Fibroblast of skin of scalp (primary cell): ENCODE measurements at regions not wholly inside any gene's neighbourhood (a gene's known extent, or its start where the extent isn't known, plus 50 kb on each side); places are given as distances from the start of the nearest gene placed in this dataset.
"Not testable (repeated sequence)": the region's sequence is repeated elsewhere in the genome, so short reads cannot be mapped to it uniquely, and the experiment has no call there.

Experiments
- DNase-seq: peaks from one replicate; pipeline ENCODE4 v3.0.0-alpha.2; 2013

DNA sequence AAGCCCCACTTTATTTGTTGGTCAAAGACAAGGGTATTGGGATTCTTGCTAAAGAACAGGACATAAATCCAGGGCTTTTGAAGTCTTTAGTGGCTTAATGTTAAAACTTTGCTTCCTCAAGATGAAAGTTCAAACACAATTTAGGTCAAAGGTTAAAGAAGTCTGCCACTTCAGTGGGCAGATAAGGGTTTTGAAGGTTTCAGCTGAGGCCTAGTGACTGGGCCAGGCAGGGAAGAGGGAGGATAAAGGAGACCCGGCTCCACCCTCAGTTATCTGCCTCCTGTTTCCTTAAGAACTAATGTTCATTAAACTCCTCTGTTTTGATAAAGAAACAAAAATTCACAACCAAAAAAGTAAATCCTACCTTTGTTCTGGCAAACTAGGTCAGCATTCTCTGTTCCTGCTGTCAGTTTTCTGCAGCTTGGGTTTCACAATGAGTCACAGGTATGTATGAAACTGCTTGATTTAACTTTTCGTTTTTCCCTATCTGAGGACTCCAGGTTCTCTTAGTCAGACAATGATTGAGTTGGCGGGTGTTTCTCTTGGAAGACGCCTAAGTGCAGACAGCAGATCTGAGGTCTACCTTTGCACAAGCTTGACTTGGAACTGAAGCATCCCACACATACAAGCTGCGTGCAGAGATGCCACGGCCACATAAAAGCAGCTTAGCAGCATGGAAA, 208.3 kb downstream of the EXOC5 start:
- no peak for DNase-seq

DNA sequence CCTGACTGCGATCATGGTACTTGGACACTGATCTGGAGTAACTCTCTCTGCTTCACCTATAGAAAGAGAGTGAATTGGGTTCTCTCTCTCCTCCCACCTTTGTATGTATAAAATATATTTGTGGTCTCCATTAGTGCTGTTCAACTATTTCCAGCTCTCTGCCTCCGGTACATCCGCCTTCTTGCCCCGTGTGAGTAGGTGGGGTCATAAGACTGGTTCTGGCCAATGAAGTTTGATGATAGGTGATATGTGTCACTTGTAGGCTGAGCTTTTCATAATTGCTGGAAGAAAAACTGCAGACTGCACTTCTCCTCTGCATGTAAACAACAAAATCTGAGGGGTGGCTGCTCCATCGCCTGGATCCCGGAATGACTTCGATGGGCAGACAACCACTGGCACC, 210.4 kb downstream of the EXOC5 start:
- DNase-seq: no peak

DNA sequence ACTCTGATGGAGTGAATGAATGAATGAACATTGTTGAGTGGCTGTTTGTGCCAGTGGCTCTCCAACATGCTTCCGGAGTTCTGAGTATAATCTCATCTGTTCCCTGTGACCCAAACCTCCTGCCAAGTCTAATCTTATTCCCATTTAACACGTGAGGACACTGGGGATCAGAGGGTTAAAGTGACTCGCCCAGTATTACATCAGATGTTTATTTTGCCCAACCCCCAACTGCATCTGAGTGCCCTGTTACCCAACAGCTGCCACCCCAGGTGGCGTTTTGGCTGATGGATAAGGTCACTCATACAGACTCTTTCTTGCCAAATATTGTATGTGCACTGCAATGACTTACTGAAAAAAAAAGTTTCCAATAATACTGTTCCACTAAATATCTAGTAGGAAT, 210.9 kb downstream of the EXOC5 start:
- DNase-seq: no peak

DNA sequence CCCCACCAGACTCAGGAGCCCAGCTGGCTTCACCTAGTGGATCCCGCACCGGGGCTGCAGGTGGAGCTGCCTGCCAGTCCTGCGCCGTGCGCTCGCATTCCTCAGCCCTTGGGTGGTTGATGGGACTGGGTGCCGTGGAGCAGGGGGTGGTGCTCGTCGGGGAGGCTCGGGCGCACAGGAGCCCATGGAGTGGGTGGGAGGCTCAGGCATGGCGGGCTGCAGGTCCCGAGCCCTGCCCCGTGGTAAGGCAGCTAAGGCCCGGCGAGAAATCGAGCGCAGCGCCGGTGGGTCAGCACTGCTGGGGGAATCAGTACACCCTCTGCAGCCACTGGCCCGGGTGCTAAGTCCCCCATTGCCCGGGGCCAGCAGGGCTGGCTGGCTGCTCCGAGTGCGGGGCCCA, 212.2 kb downstream of the EXOC5 start:
- DNase-seq: not testable (repeated sequence)

DNA sequence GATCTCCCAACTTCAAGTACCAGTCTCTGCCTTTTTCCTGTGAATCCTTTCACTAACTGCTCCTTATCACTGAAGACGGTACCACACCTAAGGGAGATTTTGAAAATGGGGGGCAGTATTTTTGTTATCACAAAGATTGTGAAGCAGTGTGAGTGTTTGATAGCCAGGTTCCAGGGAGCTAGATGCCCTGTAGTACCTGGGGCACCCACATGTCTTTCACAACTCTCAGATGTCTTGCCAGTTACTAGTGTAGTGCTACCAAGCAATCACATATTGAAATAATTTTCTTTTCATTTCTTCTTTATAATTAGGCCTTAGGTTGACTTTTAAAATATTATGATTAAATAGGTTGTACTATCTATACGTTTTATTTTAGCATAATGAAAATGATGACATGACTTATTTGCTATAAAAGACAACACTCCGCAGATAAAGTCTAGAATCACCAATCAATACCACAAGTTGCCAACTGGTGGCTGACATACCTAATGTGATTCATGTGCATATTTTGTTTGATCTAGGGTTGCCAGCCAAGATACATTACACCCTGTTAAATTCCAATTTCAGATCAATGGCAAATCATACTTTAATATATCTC, 215.9 kb downstream of the EXOC5 start:
- DNase-seq: no peak

DNA sequence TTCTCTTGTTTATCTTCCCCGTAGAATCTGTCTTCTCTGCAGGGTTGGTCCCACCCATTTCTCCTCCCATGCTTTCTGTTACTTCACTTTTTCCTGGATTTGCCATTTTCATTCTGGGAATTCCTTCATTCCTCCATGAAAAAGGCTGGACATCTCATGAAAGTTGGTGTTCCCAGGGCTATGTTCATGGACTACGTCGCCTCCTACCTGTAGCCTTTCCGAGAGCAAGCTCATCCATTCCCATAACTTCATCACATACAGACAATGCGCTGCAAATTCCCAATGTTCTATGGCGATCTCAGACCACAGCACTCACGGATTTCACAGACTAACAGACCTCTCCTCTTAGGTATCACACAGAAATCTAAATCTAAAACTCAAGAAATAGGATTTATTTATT, 217.1 kb downstream of the EXOC5 start:
- no peak for DNase-seq

DNA sequence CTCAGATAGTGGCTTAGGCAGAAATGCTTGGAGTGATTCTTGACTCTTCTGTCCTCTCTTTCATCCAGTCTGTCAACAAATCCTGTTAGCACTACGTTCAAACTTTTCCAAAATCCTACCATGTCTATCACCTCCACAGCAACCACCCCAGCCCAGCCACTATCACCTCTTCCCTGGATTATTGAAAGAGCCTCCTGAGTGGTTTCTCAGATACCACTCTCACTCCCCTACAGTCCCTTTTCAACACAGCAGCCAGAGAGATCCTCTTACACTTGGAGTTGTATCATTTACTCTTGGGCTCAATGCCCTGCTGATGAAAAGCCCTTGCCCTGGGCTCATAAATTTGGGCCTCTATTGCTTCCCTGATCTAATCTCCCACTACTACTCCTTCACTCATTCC, 218.9 kb downstream of the EXOC5 start:
- no peak for DNase-seq

DNA sequence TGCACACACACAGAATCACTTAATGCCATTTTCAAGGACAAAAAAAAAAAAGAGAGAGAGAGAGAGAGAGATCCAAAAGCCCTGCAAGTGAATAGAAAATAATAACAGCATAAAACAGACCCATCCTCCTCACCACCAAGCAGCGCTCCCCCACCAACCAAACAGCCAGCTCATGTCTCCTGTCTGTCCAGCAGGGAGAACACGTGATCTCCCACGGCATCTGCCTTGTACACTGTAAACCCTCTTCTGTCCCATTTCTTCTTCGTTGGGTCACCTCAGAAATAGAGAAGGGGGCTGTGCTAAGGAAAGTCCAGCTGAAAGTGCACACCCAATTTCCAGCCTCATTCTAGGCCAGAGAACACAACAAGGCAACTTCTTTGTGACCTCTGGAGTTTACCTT, 222.5 kb downstream of the EXOC5 start:
- DNase-seq: no peak

DNA sequence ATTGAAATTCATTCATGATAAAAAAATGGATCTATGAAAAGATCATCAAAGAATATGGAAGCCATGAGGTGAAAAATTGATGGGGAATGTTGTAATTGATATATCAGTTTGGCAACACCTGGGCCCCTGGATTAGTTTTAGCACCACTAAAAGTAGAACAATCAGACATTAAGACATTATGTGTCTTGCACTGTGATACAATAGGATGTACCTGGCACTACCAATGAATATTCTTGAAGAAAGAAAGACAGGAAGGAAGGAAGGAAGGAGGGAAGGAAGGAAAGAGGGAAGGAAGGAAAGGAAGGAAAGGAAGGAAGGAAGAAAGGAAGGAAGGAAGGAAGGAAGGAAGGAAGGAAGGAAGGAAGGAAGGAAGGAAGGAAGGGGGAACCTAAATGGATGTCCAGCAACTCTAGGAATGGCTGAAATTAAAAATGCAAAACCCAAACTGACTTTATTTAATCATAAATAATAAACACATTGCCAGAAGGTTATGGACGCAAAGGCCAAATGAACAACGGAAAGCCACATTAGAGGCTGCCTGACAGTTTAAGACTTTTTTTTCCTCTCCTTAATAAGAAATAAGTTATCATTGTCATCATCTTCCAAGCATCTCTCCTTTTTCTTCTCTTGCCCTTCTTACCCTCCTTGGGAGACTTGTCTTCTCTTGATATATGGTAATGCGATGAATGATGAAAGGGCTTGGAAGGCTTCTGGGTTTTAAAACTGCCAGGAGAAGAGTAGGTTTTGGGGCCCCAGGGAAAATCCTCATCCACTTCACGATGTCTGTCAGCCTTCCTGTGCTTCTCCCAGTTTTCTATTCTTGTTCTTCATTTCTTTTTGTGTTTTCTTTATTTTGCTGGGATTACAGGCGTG, 224.4 kb downstream of the EXOC5 start:
- not testable (repeated sequence) for DNase-seq

DNA sequence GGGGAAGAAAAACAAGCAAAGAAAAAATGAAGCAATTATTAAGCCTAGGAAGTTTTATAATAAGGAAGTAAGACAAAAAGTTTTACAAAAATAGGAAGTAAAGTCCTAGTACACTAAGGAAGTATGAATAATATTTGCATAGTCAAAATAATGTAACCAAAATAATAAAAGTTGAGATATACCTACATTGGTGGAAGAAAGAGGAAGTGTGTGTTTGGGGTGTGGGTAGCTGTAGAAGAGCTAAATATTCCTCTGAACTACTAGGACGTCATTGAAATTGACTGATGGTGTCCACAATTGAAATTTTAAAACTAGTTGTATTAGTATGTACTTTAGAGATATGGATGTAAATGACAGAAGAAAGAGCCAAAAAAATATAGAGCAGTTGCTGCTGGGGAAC, 228.4 kb upstream of the OTX2 start:
- DNase-seq: no peak

DNA sequence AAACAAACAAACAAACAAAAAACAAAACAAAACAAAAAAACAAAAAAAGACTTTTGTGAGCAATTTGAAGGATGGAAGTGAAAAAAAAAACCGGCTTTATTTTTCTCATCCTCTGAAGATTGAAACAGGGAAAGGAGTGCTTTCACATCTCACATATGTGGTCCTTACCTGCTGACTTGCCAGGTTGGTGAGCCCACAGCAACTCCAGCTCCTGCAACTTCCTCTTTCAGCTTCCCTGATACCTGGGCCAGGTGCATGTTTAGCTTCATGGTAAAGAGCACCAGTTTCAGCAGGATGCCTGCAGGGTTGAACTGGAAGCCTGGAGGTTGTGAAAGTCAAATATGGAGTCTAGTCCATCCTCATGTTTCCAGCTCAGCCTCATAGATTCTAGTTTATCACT, 221.2 kb upstream of the OTX2 start:
- no peak for DNase-seq

DNA sequence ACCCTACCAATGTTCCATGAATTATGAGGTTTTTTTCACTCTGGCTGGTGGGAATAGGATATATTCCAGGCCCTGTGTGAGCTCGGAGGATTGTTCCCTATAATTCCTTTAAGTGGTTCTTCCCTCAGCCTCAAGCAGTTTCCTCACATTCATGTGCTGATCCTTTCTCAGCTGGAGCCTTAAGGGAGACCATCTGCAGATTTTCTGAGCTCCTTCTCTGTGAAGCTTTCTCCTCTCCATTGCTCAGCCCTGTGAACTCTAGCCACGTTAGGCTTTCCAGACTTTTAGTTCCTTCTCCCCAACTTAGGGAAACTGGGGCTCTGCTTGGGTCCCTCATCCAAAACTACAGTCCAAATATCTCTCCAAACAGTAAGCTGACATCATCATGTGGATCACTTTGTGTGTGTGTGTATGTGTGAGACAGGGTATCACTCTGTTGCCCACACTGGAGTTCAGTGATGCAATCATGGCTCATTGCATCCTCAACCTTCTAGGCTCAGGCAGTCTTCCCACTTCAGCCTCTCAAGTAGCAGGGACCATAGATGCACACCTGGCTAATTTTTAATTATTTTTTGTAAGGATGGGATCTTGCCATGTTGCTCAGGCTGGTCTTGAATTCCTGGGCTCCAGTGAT, 219.5 kb upstream of the OTX2 start:
- DNase-seq: no peak

DNA sequence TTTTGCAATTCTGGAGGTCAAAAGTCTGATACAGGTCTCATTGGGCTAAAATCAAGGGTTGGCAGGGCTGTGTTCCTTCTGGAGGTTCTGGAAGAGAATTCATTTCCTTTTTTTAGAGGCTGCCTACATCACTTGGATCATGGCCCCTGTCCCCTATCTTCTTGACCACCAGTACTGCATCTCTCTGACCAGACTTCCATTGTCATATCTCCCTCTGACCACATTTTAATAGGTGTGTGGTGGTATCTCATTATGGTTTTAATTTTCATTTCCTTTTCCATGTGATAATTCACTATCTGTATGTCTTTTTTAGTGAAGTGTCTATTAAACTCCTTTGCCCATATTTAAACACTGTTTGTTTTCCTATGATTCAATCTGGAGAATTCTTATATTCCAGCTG, 215.2 kb upstream of the OTX2 start:
- DNase-seq: no peak

DNA sequence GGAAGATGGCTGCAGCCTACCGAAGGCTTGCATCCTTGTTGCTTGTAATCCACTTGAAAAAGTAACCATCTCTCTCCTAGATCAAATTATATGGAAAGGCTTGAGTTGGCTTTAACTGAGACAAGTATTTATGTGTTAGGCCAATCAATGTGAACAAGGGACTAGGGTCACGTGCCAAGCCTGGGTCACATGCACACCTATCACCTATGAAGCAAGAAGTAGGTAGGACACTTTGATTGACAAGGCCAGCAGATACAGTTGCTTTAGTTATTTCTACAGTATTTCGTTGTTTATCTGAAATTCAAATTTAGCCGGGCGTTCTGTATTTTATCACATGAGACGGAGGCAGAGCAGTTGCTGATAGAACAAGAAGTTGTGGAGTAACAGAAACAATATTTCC, 212.3 kb upstream of the OTX2 start:
- no peak for DNase-seq

DNA sequence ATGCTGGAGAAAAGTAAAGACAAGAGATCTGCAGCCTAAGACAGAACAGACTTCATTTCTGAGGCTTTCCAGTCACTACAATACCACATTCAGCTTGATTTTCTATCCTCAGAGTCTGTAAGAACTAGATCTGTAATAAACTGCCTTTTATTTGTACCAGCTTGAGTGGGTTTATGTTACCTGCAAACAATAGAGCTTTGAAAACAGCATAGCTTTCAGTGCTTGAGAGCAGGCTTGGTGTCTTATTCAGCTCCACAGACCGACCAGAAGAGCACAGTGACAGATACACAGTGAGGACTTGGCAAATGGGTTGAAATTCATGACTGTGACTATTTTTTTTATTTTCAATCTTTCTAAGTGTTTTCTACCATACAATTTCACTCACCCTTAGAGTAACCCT, 207.8 kb upstream of the OTX2 start:
- DNase-seq: no peak

DNA sequence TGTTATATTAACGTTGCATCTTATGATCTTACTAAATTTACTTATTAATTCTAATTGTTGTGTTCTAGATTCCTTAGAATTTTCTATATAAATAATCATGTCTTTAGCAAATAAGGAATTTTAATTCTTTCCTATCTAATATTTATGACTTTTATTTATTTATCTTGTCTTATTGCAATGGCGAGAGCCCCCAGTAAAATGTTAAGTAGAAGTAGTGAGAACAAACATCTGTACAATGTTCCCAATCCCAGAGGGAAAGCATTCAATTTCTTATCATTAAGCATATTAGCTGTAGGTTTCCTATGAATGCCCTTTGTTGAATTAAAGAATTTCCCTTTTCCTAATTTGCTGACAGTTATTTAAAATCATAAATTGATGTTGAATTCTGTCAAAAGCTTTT, 203.7 kb upstream of the OTX2 start:
- DNase-seq: no peak

DNA sequence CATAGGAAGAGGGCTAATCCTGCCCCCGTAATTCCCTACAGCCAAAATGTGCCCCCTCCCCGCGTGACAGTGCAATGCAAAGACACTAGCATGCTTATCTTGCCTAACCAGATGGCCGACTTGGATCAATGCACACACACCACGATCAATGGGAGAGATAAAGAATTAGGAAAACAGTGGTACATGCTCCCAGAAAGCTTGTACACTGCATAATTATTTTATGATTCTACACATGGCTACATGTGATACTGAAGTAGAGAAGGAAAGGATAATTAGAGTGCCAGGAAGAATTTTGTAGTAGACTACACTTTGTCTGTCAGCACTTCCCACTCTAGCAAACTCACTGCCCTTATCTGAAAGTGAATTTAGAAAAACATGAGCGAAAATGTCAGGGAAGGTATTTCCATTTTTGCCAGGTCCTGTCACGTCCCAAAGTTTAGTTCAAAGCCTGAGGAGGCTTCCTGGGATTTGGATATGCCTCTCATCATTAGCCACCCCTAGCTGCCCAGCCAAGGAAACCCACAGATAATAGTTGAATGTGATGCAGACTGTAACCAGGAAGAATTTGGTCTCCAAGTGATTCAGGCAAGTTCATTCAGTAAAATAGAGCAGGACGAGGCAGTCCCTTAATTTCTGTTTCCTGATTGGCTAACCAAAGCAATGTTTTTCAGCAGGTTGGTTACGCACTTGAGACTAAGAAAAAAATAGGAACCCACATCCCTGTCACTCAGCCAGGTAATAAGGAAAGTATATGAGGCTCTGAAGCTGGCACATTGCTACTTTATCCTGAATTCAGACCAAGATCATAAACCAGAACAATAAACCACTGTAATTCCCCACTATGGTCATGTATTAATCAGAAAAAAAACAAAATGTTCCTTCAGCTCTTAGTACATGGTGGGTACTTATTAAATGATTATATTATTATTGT, 199.6 kb upstream of the OTX2 start:
- DNase-seq: no peak

DNA sequence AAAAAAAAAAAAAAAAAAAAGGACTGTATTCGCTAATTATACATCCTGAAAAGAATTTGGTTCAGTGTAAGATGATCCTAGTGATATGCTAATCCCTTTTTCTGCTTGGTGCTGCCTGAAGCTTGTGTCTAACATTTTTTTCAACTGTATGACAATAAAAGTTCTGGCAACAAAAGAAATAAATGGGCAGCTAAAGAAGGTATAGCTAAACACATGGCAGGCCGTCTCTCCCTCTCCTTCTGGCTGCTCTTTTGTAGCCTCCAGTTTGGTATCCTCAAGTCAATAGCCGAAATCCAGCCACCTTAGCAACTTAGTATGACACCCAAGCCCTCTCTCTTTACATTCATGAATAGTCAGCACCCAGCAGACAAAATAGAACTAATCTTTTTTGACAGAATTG, 198.3 kb upstream of the OTX2 start:
- DNase-seq: no peak

DNA sequence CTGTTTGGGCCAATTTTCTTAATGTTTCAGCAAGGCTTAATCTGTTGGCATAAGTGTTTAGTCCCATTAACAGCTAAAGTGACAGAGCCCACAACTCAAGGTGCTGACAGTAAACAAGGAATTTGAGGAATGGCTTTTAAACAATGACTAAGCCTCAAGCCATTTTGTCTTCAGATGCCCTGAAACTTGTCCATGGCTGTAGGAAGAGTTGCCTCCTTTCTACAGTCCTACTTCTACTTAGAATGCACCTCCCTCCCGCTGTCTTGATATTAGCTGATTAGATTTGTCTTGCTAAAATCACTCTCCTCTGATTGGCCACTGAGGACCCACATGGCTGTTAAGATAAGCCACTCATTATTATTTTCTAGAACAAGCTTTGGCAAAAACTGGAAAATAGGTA, 188.4 kb upstream of the OTX2 start:
- DNase-seq: no peak

DNA sequence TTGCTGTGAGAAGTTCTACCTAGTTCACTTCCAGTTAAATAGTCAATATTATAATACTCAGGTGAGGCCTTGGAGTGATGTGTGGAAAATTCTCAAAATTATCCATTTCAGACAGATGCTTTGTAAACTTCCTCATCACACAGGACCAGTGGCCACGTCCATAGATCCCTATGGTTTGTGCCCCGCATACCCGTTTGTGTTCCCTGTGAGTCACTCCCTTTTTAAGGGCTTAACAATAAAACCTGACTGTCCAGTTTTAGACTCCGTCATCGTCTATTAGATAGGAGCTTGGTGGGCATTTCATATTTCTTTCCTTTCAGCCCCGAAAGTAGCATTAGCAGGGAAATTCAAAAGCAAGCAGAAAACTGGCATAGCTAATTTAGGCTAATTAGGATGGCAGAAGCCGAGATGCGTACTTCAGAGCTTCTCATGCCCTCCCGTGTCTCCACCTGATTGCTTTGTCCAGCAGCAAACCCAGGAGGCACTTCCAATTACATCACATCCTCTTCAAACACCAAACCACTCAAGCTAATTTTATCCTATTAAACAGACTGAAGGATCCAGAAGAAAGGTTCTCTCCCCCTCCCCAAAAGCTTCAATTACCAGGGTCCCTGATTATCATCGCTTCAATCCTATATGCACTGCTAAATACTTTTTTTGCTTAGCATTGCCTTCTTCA, 186.6 kb upstream of the OTX2 start:
- DNase-seq: no peak

DNA sequence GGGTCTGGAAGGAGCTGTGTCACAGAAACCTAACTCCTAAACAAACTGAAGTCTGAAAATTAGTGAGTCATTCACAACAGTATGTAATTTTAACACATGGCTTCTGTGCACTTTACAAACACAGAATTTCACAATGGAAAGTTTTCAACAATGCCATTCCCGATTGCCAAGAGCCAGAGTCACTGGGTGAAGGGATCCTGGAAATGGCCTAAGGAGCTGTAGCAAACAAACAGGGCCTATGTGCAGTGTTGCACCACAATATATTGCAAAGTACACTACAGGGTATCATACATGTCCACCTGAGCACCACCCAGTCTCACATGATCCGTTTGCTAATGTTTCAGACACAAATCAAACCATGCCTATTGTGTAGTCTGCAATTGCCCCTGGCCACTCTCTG, 184.7 kb upstream of the OTX2 start:
- no peak for DNase-seq

DNA sequence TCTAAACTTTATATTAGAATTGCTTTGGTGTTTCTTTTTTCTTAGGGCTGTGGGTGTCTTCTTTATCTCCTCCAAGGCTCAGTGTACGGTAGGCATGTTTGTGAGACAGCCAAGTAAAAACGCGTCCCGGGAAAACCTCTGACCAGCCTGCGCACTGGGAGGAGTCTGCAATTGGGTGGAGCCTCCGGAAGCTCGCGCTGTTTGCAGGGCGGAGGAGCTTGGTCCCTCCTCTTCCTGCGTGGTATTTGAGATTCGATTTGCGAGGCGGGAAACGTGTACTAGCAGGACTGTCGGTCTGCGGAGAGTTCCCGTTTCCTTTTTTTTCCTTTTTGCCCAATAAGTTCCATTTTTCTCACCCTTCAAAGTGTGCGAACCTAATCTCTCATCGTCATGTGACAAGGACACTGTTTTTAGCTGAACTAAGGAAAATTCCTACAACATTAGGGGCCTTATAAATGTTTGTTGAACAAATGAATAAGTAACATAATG, 182.1 kb upstream of the OTX2 start:
- no peak for DNase-seq
